GM23248 (cell line): ENCODE measurements at regions not wholly inside any gene's neighbourhood (a gene's known extent, or its start where the extent isn't known, plus 50 kb on each side); places are given as distances from the start of the nearest gene placed in this dataset.

Source experiments
- EZH2 ChIP-seq: fragments of 200-600 bp; sonication (generic); IDR thresholded peaks from 2 replicates; pipeline ENCODE4 v1.6.1; 2018; ENCODE audit warnings: antibody characterized with exemption, mild to moderate bottlenecking; ENCODE audit not compliant: insufficient read depth, poor library complexity, severe bottlenecking
- EZH2phosphoT487 ChIP-seq: fragments of 200-600 bp; sonication (generic); IDR thresholded peaks from 2 replicates; pipeline ENCODE4 v1.6.1; 2018; ENCODE audit warnings: antibody characterized with exemption, moderate library complexity, mild to moderate bottlenecking, low read depth; ENCODE audit not compliant: insufficient read depth

DNA sequence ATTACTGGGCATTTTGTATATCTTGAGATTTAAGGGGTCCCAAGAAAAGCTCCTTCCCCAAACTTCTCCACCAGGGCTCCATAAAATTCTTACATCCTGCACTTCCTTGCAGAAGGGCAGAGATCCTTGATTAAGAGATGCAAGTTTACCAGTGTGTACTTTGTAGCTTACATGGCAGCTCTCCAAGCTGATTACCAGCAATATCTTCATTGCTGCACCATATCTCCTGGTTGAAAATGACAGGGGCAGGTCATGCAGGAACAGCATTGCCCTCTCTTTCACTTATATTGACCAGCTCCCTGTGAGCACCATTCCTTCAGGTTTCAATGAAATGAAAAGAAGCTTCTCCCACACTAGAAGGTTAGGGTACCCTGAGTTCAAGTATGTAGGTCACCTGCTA lies 184.6 kb upstream of the PHYHIPL start:
- TF ChIP-seq EZH2 (no peak), EZH2phosphoT487 (no peak)
